ENCODE measurements at regions not wholly inside any gene's neighbourhood (a gene's known extent, or its start where the extent isn't known, plus 50 kb on each side); places are given as distances from the start of the nearest gene placed in this dataset.

DNA sequence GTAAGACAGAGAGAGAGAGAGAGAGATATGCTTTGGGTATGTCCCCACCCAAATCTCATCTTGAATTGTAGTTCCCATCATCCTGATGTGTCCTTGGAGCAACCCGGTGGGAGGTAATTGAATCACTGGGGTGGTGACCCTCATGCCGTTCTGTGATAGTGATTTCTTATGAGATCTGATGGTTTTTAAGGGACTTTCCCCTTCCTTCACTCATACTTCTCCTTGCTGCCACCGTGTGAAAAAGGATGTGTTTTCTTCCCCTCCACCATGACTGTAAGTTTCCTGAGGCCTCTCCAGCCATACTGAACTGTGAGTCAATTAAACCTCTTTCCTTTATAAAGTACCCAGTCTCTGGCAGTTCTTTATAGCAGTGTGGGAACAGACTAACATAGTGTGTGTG, 60.3 kb downstream of the EOMES start:
- TF ChIP-seq, protein P1, sequence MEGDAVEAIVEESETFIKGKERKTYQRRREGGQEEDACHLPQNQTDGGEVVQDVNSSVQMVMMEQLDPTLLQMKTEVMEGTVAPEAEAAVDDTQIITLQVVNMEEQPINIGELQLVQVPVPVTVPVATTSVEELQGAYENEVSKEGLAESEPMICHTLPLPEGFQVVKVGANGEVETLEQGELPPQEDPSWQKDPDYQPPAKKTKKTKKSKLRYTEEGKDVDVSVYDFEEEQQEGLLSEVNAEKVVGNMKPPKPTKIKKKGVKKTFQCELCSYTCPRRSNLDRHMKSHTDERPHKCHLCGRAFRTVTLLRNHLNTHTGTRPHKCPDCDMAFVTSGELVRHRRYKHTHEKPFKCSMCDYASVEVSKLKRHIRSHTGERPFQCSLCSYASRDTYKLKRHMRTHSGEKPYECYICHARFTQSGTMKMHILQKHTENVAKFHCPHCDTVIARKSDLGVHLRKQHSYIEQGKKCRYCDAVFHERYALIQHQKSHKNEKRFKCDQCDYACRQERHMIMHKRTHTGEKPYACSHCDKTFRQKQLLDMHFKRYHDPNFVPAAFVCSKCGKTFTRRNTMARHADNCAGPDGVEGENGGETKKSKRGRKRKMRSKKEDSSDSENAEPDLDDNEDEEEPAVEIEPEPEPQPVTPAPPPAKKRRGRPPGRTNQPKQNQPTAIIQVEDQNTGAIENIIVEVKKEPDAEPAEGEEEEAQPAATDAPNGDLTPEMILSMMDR (IDR thresholded peaks at IDR 0.05; ENCODE audit: low read depth, low read length, poor library complexity, severe bottlenecking) = no peak
- no peak for TF ChIP-seq EZH2phosphoT487 (IDR thresholded peaks at IDR 0.05; ENCODE audit: borderline replicate concordance, low read length)
